ENCODE measurements at regions not wholly inside any gene's neighbourhood (a gene's known extent, or its start where the extent isn't known, plus 50 kb on each side); places are given as distances from the start of the nearest gene placed in this dataset.
"Not testable (repeated sequence)": the region's sequence is repeated elsewhere in the genome, so short reads cannot be mapped to it uniquely, and the experiment has no call there.

DNA sequence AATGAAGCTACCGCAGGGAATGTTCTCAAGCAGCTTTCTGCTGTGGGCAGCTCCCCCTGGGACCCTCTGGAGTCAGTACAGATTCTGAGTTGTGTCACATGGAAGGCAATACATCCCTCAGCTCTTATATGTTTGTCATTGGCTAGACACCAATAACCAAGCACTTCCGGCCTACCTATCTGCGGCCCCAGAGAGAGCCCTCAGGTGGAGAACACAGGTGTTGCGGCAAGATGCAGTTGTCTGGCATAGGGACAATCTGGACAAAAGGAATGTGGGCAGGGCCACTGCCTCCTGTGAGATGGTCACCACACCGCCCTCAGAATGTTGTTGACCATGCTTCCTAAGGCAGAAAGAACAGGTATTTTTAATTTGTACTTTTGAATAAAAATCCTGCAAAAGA is 118.7 kb downstream of the BRMS1L start:
- Mint-ChIP-seq H3K4me1 (ENCODE audit: low read depth) (peaks cover 17% of the 10 kb centered on the region), H3K27ac (no peak overlapping the region), H3K27me3 (ENCODE audit: low read depth) (peaks cover 1% of the 10 kb centered on the region), H3K4me3 (ENCODE audit: low read depth) (no peak overlapping the region), H3K36me3 (ENCODE audit: low read depth) (no peaks in the 10 kb centered on the region), H3K9me3 (no peaks in the 10 kb centered on the region)
- DNase-seq (ENCODE audit: low spot score), result no peak
- intact Hi-C loops (cut with micrococcal nuclease), result no loop called here

DNA sequence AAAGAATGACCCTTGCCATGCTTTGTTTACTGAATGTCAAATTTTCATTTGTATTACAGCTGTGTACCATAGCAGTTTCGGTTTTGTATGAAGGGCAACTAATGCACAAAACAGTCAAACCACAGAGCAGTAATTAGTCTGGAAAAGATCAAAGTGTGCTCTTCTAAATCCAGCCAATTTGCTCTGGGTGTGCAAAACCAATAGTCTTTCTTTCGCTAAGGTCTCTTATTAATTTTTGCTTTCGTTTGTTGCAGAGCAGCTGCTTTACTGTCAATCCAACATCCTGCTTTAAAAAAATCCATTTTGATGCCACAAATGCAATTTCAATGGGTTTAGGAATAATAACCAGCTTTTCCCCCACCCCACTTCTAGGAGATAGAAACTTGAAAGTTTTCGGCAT is 114.2 kb downstream of the BRMS1L start:
- no peak for DNase-seq (ENCODE audit: low spot score)
- peaks cover 14% of the 10 kb centered on the region for H3K4me1 Mint-ChIP-seq (ENCODE audit: low read depth)
- no peaks in the 10 kb centered on the region for H3K36me3 Mint-ChIP-seq (ENCODE audit: low read depth)
- no peak overlapping the region for H3K4me3 Mint-ChIP-seq (ENCODE audit: low read depth)
- intact Hi-C loops (cut with micrococcal nuclease), result no loop called here
- no peak overlapping the region for H3K27ac Mint-ChIP-seq
- H3K9me3 Mint-ChIP-seq, result peaks cover 4% of the 10 kb centered on the region
- peaks cover 5% of the 10 kb centered on the region for H3K27me3 Mint-ChIP-seq (ENCODE audit: low read depth)

DNA sequence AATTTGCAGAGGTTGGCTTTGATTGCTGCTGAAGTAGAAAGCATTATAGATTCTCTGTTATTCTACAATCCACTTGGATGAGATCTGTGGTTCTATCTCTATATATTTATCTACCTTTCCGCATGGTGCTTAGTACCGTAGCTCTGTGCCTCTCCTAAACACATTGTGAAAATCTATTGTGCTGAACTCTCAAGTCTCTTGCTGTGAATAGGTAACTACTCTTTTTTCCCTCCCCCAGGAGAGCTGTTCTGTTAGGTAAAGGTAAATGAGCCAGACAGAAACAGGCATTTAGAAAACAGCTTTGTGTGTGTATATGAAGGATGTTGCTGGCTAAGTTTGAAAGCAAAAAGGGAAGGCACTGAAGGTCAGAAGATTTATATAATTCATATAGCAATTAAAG is 112.6 kb downstream of the BRMS1L start:
- Mint-ChIP-seq H3K36me3 (ENCODE audit: low read depth) (no peaks in the 10 kb centered on the region), H3K27me3 (ENCODE audit: low read depth) (peaks cover 5% of the 10 kb centered on the region), H3K27ac (no peak overlapping the region), H3K9me3 (peaks cover 4% of the 10 kb centered on the region), H3K4me1 (ENCODE audit: low read depth) (peaks cover 27% of the 10 kb centered on the region), H3K4me3 (ENCODE audit: low read depth) (no peak overlapping the region)
- DNase-seq (ENCODE audit: low spot score), result no peak
- intact Hi-C loops (cut with micrococcal nuclease), result no loop called here

DNA sequence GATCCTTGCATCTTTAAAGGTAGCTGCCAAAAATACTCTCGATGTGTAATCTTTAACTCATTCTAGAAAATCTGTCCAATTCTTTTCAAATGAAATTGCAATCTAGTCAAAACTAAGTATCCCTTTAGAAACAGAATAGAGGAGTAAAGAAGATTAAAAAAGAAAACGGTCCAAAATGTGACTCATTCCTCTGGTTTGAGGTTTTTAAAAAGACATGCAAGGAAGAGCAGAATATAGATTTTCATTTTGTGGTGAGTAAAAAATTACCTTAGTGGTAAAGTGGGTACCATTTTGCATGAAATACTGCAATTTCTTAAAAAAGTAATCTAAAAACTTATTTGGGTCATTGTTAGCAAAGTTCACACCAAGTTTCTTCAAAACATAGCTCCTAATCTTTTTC is 108.4 kb downstream of the BRMS1L start:
- no peak overlapping the region for H3K4me3 Mint-ChIP-seq (ENCODE audit: low read depth)
- H3K36me3 Mint-ChIP-seq (ENCODE audit: low read depth), result no peaks in the 10 kb centered on the region
- no peak for DNase-seq (ENCODE audit: low spot score)
- H3K4me1 Mint-ChIP-seq (ENCODE audit: low read depth), result peaks cover 40% of the 10 kb centered on the region
- peaks cover 4% of the 10 kb centered on the region for H3K27me3 Mint-ChIP-seq (ENCODE audit: low read depth)
- intact Hi-C loops (cut with micrococcal nuclease), result loop anchor here (1.0 to 5.0 kb wide), 4 partner anchors 52 to 383 kb away; partner anchors contain the start of gene BRMS1L
- H3K27ac Mint-ChIP-seq, result no peak overlapping the region
- H3K9me3 Mint-ChIP-seq, result peaks cover 4% of the 10 kb centered on the region

DNA sequence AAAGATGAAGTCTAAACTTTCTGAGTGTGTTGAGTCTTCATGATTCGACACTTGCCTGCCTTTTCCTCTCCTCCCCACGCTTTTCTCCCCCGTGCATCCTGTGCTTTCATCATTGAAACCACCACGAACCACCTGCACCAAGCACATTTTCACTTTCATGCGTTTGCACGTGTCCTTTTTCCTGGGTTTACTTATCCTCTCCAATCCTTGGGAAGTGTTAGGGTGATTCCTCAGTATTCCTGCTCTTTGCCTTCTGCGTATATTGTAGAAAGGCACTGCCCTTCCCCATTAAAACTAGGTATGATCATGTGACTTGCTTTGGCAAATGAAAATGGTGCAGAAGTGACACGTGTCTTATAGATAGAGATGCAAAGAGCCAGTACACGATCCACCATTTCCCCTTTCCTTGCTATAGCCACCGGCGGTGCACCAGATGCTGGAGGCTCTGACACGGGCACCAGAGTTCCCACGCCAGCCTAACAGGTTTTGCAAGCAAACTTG is 106.6 kb downstream of the BRMS1L start:
- peak overlapping the region; percentile 73 for H3K4me3 Mint-ChIP-seq (ENCODE audit: low read depth)
- no peaks in the 10 kb centered on the region for H3K27me3 Mint-ChIP-seq (ENCODE audit: low read depth)
- H3K9me3 Mint-ChIP-seq, result peaks cover 4% of the 10 kb centered on the region
- H3K4me1 Mint-ChIP-seq (ENCODE audit: low read depth), result peaks cover 42% of the 10 kb centered on the region
- no peaks in the 10 kb centered on the region for H3K36me3 Mint-ChIP-seq (ENCODE audit: low read depth)
- intact Hi-C loops (cut with micrococcal nuclease), result loop anchor here (5.0 kb wide), 3 partner anchors 50 to 385 kb away; partner anchors contain the start of gene BRMS1L
- peak; percentile 31 for DNase-seq (ENCODE audit: low spot score)
- H3K27ac Mint-ChIP-seq, result peak overlapping the region; percentile 58

DNA sequence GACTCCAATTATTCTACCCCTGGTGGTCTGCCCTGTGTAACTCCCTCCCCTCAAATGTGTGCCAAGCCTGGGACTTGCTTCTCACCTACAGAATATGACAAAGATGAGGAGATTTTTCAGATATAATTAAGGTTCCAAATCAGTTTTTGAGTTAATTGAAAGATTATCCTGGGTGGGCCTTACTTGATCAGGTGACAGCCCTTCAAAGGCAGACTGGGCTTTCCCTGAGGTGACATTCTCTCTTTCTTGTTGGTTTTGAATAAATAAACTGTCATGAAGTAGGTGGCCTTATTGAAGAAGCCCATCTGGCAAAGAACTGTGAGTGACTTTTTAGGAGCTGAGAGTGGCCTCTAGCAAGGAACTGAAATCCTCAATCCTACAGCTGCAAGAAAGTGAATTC is 106.0 kb downstream of the BRMS1L start:
- H3K27ac Mint-ChIP-seq, result no peak overlapping the region
- no peak for DNase-seq (ENCODE audit: low spot score)
- H3K4me1 Mint-ChIP-seq (ENCODE audit: low read depth), result peaks cover 42% of the 10 kb centered on the region
- H3K4me3 Mint-ChIP-seq (ENCODE audit: low read depth), result no peak overlapping the region
- intact Hi-C loops (cut with micrococcal nuclease), result loop anchor here (5.0 kb wide), 3 partner anchors 50 to 385 kb away; partner anchors contain the start of gene BRMS1L
- H3K36me3 Mint-ChIP-seq (ENCODE audit: low read depth), result no peaks in the 10 kb centered on the region
- H3K9me3 Mint-ChIP-seq, result peaks cover 2% of the 10 kb centered on the region
- no peaks in the 10 kb centered on the region for H3K27me3 Mint-ChIP-seq (ENCODE audit: low read depth)

DNA sequence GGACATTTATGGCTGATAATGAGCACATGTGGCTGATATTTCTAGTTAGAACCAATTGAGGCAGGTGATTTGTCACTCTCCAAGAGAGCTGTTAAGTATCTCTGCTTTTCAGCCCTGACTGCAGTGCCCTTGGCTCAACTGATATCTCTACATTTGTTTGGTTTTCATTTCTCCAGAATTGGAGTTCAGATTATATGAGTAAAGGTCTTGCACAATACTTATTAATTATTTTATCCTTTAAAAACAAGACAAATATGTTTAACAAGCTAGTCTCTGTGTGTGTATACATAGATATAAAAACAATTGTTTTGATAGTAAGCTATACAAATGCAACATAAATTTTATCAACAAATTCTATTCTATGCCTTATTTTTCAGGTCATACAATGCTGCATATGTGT is 105.2 kb downstream of the BRMS1L start:
- no peaks in the 10 kb centered on the region for H3K27me3 Mint-ChIP-seq (ENCODE audit: low read depth)
- H3K4me3 Mint-ChIP-seq (ENCODE audit: low read depth), result no peak overlapping the region
- H3K9me3 Mint-ChIP-seq, result no peaks in the 10 kb centered on the region
- peaks cover 42% of the 10 kb centered on the region for H3K4me1 Mint-ChIP-seq (ENCODE audit: low read depth)
- no peak overlapping the region for H3K27ac Mint-ChIP-seq
- intact Hi-C loops (cut with micrococcal nuclease), result loop anchor here (5.0 kb wide), 3 partner anchors 49 to 386 kb away; partner anchors contain the start of gene BRMS1L
- no peaks in the 10 kb centered on the region for H3K36me3 Mint-ChIP-seq (ENCODE audit: low read depth)
- no peak for DNase-seq (ENCODE audit: low spot score)

DNA sequence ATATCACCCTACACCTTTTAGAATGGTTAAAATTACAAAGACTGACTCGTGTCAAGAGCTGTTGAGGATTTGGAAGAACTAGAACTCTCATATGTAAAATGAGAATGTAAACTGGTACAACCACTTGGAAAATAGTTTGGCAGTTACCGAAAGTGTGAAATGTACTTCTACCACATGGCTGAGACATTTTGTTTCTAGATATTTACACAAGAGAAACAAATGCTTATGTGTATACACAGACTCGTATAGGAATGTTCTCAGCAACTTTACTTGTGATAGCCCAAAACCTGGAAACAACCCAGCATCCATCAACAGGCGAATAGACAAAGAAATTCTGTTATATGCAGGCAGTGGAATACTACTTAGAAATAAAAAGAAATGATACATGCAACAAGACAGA is 103.0 kb downstream of the BRMS1L start:
- DNase-seq (ENCODE audit: low spot score), result no peak
- H3K9me3 Mint-ChIP-seq, result no peaks in the 10 kb centered on the region
- H3K27me3 Mint-ChIP-seq (ENCODE audit: low read depth), result no peaks in the 10 kb centered on the region
- intact Hi-C loops (cut with micrococcal nuclease), result no loop called here
- H3K4me1 Mint-ChIP-seq (ENCODE audit: low read depth), result peaks cover 27% of the 10 kb centered on the region
- H3K4me3 Mint-ChIP-seq (ENCODE audit: low read depth), result no peak overlapping the region
- no peak overlapping the region for H3K27ac Mint-ChIP-seq
- no peaks in the 10 kb centered on the region for H3K36me3 Mint-ChIP-seq (ENCODE audit: low read depth)

DNA sequence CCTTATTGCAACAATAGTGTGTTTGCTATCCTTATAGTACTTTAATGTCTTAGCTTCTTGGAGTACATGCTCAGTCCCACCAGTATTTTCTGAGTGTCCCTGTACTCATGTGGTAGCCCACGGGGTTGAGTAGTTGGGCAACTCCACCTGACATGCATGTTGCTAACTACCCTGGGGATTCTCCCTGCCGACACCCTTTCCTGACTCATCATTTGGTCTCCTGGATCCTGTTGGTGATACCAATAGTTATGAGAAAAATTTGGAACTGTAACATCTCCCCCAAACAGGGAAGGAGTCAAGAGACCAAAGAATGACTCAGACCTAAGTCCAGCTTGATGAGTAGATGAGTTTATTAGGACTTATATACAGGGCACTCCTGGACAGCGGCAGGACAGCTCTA is 101.6 kb downstream of the BRMS1L start:
- H3K36me3 Mint-ChIP-seq (ENCODE audit: low read depth), result no peaks in the 10 kb centered on the region
- no peak for DNase-seq (ENCODE audit: low spot score)
- H3K9me3 Mint-ChIP-seq, result no peaks in the 10 kb centered on the region
- intact Hi-C loops (cut with micrococcal nuclease), result no loop called here
- H3K27me3 Mint-ChIP-seq (ENCODE audit: low read depth), result no peaks in the 10 kb centered on the region
- H3K27ac Mint-ChIP-seq, result no peak overlapping the region
- H3K4me3 Mint-ChIP-seq (ENCODE audit: low read depth), result no peak overlapping the region
- H3K4me1 Mint-ChIP-seq (ENCODE audit: low read depth), result peaks cover 14% of the 10 kb centered on the region

DNA sequence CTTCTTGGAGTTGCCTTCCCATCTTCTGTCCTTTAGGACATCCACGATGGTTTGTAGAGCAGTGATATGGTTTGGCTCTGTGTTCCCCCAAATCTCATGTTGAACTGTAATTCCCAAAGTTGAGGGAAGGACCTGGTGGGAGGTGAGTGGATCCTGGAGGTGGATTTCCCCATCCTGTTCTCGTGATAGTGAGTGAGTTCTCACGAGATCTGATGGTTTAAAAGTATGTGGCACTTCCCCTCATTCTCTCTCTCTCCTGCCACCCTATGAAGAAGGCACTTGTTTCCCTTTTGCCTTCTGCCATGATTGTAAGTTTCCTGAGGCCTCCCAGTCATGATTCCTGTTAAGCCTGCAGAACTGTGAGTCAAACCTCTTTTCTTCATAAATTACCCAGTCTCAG is 99.2 kb downstream of the BRMS1L start:
- H3K4me3 Mint-ChIP-seq (ENCODE audit: low read depth), result no peak overlapping the region
- peaks cover 6% of the 10 kb centered on the region for H3K4me1 Mint-ChIP-seq (ENCODE audit: low read depth)
- DNase-seq (ENCODE audit: low spot score), result no peak
- H3K27me3 Mint-ChIP-seq (ENCODE audit: low read depth), result no peaks in the 10 kb centered on the region
- intact Hi-C loops (cut with micrococcal nuclease), result no loop called here
- no peak overlapping the region for H3K27ac Mint-ChIP-seq
- no peaks in the 10 kb centered on the region for H3K9me3 Mint-ChIP-seq
- H3K36me3 Mint-ChIP-seq (ENCODE audit: low read depth), result no peaks in the 10 kb centered on the region

DNA sequence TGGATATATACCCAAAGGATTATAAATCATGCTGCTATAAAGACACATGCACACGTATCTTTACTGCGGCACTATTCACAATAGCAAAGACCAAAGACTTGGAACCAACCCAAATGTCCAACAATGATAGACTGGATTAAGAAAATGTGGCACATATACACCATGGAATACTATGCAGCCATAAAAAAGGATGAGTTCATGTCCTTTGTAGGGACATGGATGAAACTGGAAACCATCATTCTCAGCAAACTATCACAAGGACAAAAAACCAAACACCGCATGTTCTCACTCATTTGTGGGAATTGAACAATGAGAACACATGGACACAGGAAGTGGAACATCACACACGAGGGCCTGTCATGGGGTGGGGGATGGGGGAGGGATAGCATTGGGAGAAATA is 96.5 kb downstream of the BRMS1L start:
- DNase-seq (ENCODE audit: low spot score); H3K4me1 Mint-ChIP-seq (ENCODE audit: low read depth); H3K36me3 Mint-ChIP-seq (ENCODE audit: low read depth); H3K4me3 Mint-ChIP-seq (ENCODE audit: low read depth); H3K27ac Mint-ChIP-seq; H3K9me3 Mint-ChIP-seq; H3K27me3 Mint-ChIP-seq (ENCODE audit: low read depth); intact Hi-C loops (cut with micrococcal nuclease): not testable (repeated sequence)

DNA sequence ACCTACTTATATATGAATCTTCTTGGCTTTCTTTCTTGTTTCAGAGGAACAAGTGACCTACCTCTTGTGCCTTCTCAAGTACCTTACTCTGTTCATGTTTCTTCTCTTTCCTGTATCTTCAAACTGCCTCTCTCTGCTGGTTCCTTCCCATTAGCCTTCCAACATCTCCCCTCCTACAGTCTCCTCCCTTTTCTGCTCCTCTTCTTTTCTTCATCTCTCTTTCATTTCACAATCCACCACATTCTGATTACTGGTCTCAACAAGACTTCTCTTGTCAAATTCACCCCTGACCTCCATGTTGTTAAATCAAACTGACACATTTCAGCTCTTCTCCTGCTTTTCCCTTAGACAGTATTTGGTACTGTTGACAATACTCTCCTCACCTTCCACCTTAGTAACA is 95.6 kb downstream of the BRMS1L start:
- intact Hi-C loops (cut with micrococcal nuclease), result no loop called here
- DNase-seq (ENCODE audit: low spot score), result no peak
- Mint-ChIP-seq H3K27ac (no peak overlapping the region), H3K4me1 (ENCODE audit: low read depth) (peaks cover 3% of the 10 kb centered on the region), H3K4me3 (ENCODE audit: low read depth) (no peak overlapping the region), H3K27me3 (ENCODE audit: low read depth) (no peaks in the 10 kb centered on the region), H3K9me3 (peaks cover 16% of the 10 kb centered on the region), H3K36me3 (ENCODE audit: low read depth) (peaks cover 4% of the 10 kb centered on the region)
